WTC11 (cell line): ENCODE measurements at regions not wholly inside any gene's neighbourhood (a gene's known extent, or its start where the extent isn't known, plus 50 kb on each side); places are given as distances from the start of the nearest gene placed in this dataset.

ENCODE experiments used
- ATAC-seq: fragments of 200-7000 bp; cut with Tn5 transposase; 2 replicates; pipeline ENCODE4 v1.10.0; 2021; ENCODE audit warnings: mild to moderate bottlenecking, moderate library complexity
- CTCF ChIA-PET: fragments of 300-600 bp; sonication (Branson Sonifier 250); formaldehyde crosslinking; loops from one replicate; lab custom pipeline; 2021; ENCODE audit warnings: antibody characterized with exemption; lab: Charles Lee
- POLR2A ChIA-PET: fragments of 350-600 bp; sonication (Branson Sonifier 250); formaldehyde crosslinking; loops from one replicate; lab custom pipeline; 2021; ENCODE audit warnings: antibody characterized with exemption; lab: Charles Lee
- DNase-seq: peaks from one replicate; pipeline ENCODE4 v3.0.0; 2021; ENCODE audit warnings: low spot score
- H3K27ac Mint-ChIP-seq: 2 replicates; pipeline ENCODE4 v1.8.0; 2021; ENCODE audit warnings: mixed read lengths
- H3K27me3 Mint-ChIP-seq: 2 replicates; pipeline ENCODE4 v1.8.0; 2021; ENCODE audit warnings: low read depth, mild to moderate bottlenecking, moderate library complexity, mixed read lengths
- H3K36me3 Mint-ChIP-seq: 2 replicates; pipeline ENCODE4 v1.8.0; 2021; ENCODE audit warnings: mixed read lengths
- H3K4me1 Mint-ChIP-seq: 2 replicates; pipeline ENCODE4 v1.8.0; 2022; ENCODE audit warnings: mixed read lengths
- H3K4me3 Mint-ChIP-seq: 2 replicates; pipeline ENCODE4 v1.8.0; 2021; ENCODE audit warnings: mild to moderate bottlenecking, moderate library complexity, mixed read lengths
- H3K9me3 Mint-ChIP-seq: 2 replicates; pipeline ENCODE4 v1.8.0; 2021; ENCODE audit warnings: mixed read lengths
- CREB1 ChIP-seq: sonication (generic); formaldehyde crosslinking; IDR thresholded peaks from 2 replicates; pipeline ENCODE4 v1.8.0; 2023; ENCODE audit warnings: mild to moderate bottlenecking, missing genetic modification reagents
- CREM ChIP-seq: sonication (generic); formaldehyde crosslinking; IDR thresholded peaks from 2 replicates; pipeline ENCODE4 v1.8.1; 2022; ENCODE audit warnings: mild to moderate bottlenecking, missing genetic modification reagents, moderate library complexity
- FOXK1 ChIP-seq: sonication (generic); formaldehyde crosslinking; IDR thresholded peaks from 2 replicates; pipeline ENCODE4 v1.8.0; 2022; ENCODE audit warnings: mild to moderate bottlenecking, moderate library complexity, missing genetic modification reagents
- HMGA2 ChIP-seq: fragments of 250-450 bp; sonication (Bioruptor Pico); IDR thresholded peaks from 2 replicates; pipeline ENCODE4 v1.4.0; 2021; ENCODE audit warnings: mild to moderate bottlenecking, moderate library complexity
- KAT7 ChIP-seq: sonication (generic); formaldehyde crosslinking; IDR thresholded peaks from 2 replicates; pipeline ENCODE4 v1.8.1; 2023; ENCODE audit warnings: missing genetic modification reagents, mild to moderate bottlenecking, borderline replicate concordance
- NFYB ChIP-seq: sonication (generic); formaldehyde crosslinking; conservative IDR thresholded peaks from 2 replicates; pipeline ENCODE4 v1.8.0; 2022; ENCODE audit warnings: low read depth, missing genetic modification reagents
- RELA ChIP-seq: sonication (generic); formaldehyde crosslinking; IDR thresholded peaks from 2 replicates; pipeline ENCODE4 v1.8.1; 2022; ENCODE audit warnings: missing genetic modification reagents, mild to moderate bottlenecking, borderline replicate concordance
- TEAD1 ChIP-seq: sonication (generic); formaldehyde crosslinking; IDR thresholded peaks from 2 replicates; pipeline ENCODE4 v1.8.0; 2022; ENCODE audit warnings: mild to moderate bottlenecking, missing genetic modification reagents
- TP53 ChIP-seq: sonication (generic); formaldehyde crosslinking; IDR thresholded peaks from 2 replicates; pipeline ENCODE4 v1.8.1; 2023; ENCODE audit warnings: mild to moderate bottlenecking, missing genetic modification reagents
- ZNF263 ChIP-seq: sonication (generic); formaldehyde crosslinking; IDR thresholded peaks from 2 replicates; pipeline ENCODE4 v1.8.1; 2022; ENCODE audit warnings: low read depth, mild to moderate bottlenecking, moderate library complexity, missing genetic modification reagents
- ZNF317 ChIP-seq: sonication (generic); formaldehyde crosslinking; IDR thresholded peaks from 2 replicates; pipeline ENCODE4 v1.8.1; 2023; ENCODE audit warnings: low read depth, mild to moderate bottlenecking, moderate library complexity, missing genetic modification reagents, borderline replicate concordance
- TF ChIP-seq, protein P1 (sequence below): sonication (generic); formaldehyde crosslinking; IDR thresholded peaks from 2 replicates; pipeline ENCODE4 v1.8.0; 2023; ENCODE audit warnings: missing genetic modification reagents, mild to moderate bottlenecking, borderline replicate concordance
- TF ChIP-seq, protein P2 (sequence below): sonication (generic); formaldehyde crosslinking; IDR thresholded peaks from 2 replicates; pipeline ENCODE4 v1.8.1; 2022; ENCODE audit warnings: missing genetic modification reagents, borderline replicate concordance
- TF ChIP-seq, protein P3 (sequence below): sonication (generic); formaldehyde crosslinking; IDR thresholded peaks from 2 replicates; pipeline ENCODE4 v1.8.0; 2022; ENCODE audit warnings: mild to moderate bottlenecking, missing genetic modification reagents
- TF ChIP-seq, protein P4 (sequence below): fragments of 250-450 bp; sonication (Bioruptor Pico); IDR thresholded peaks from 2 replicates; pipeline ENCODE4 v1.8.0; 2021; ENCODE audit warnings: mild to moderate bottlenecking
- TF ChIP-seq, protein P5 (sequence below): sonication (generic); formaldehyde crosslinking; IDR thresholded peaks from 2 replicates; pipeline ENCODE4 v1.8.0; 2022; ENCODE audit warnings: mild to moderate bottlenecking, missing genetic modification reagents
- TF ChIP-seq, protein P6 (sequence below): sonication (generic); formaldehyde crosslinking; IDR thresholded peaks from 2 replicates; pipeline ENCODE4 v1.8.1; 2022; ENCODE audit warnings: low read depth, missing genetic modification reagents, borderline replicate concordance
- TF ChIP-seq, protein P7 (sequence below): fragments of 250-450 bp; sonication (Bioruptor Pico); IDR thresholded peaks from 2 replicates; pipeline ENCODE4 v1.9.0; 2021; ENCODE audit warnings: moderate library complexity, mild to moderate bottlenecking, inconsistent platforms, borderline replicate concordance

DNA sequence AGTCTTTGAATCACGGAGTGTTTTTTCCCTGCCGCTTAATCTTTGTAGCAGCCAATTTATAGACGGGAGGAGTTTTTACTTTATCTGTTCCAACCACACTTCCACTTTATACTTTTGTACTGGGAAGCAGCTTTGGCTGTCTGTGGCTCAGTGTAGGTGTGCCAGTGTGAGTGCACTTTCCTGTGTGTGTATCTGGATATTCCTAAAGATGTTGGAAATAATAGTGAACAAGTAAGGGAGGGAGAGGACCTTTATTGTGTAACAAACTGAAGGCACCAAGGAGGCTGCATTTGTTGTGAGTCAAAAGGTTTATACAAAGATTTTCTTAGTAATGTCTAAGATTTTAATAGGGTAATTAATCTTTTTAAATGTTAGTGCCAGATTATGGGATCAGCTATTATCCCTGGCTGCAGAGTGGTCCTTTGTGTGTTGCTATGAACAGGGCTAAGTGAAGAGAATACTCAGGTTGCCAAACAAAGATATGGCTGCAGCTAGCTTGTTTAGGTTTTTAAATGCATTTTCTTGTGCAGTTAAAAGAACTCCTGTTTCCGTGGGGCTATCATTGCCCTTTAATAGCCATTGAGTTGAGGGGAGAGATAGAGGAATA, 226.3 kb downstream of the RNF144B start:
- Mint-ChIP-seq H3K9me3 (peaks cover 46% of the 10 kb centered on the region), H3K27me3 (no peaks in the 10 kb centered on the region; the same call in 1 of the 2 replicates), H3K27ac (no peak overlapping the region), H3K4me3 (no peak overlapping the region), H3K4me1 (peaks cover 3% of the 10 kb centered on the region; the same call in 1 of the 2 replicates), H3K36me3 (peaks cover 17% of the 10 kb centered on the region)
- ChIA-PET CTCF (no interaction called here), POLR2A (no interaction called here)
- no peak for TF ChIP-seq RELA (CRISPR knock-in tag)
- TF ChIP-seq TP53: no peak
- TF ChIP-seq ZNF263 (CRISPR knock-in tag): no peak
- ATAC-seq: no peak
- DNase-seq: no peak

DNA sequence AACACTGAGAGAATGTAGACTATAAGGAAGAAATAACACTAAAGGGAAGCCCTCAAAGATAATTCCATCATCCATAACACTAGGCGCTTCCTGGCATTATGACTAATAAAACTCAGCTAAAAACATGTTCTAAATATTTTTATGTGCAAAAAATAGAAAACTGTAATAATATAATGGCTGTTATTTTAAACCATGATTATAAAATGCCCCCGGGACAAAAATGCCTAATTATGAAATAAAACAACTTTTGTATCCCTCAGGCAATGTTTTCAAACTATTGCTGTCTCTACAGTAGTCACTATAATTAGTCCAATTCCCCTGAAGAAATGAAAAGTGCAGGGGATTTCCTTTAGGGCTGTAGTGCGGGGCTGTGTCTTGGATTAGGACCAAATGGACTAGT, 242.4 kb downstream of the RNF144B start:
- TF ChIP-seq, protein P1, sequence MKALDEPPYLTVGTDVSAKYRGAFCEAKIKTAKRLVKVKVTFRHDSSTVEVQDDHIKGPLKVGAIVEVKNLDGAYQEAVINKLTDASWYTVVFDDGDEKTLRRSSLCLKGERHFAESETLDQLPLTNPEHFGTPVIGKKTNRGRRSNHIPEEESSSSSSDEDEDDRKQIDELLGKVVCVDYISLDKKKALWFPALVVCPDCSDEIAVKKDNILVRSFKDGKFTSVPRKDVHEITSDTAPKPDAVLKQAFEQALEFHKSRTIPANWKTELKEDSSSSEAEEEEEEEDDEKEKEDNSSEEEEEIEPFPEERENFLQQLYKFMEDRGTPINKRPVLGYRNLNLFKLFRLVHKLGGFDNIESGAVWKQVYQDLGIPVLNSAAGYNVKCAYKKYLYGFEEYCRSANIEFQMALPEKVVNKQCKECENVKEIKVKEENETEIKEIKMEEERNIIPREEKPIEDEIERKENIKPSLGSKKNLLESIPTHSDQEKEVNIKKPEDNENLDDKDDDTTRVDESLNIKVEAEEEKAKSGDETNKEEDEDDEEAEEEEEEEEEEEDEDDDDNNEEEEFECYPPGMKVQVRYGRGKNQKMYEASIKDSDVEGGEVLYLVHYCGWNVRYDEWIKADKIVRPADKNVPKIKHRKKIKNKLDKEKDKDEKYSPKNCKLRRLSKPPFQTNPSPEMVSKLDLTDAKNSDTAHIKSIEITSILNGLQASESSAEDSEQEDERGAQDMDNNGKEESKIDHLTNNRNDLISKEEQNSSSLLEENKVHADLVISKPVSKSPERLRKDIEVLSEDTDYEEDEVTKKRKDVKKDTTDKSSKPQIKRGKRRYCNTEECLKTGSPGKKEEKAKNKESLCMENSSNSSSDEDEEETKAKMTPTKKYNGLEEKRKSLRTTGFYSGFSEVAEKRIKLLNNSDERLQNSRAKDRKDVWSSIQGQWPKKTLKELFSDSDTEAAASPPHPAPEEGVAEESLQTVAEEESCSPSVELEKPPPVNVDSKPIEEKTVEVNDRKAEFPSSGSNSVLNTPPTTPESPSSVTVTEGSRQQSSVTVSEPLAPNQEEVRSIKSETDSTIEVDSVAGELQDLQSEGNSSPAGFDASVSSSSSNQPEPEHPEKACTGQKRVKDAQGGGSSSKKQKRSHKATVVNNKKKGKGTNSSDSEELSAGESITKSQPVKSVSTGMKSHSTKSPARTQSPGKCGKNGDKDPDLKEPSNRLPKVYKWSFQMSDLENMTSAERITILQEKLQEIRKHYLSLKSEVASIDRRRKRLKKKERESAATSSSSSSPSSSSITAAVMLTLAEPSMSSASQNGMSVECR (CRISPR knock-in tag): no peak
- TF ChIP-seq, protein P2, sequence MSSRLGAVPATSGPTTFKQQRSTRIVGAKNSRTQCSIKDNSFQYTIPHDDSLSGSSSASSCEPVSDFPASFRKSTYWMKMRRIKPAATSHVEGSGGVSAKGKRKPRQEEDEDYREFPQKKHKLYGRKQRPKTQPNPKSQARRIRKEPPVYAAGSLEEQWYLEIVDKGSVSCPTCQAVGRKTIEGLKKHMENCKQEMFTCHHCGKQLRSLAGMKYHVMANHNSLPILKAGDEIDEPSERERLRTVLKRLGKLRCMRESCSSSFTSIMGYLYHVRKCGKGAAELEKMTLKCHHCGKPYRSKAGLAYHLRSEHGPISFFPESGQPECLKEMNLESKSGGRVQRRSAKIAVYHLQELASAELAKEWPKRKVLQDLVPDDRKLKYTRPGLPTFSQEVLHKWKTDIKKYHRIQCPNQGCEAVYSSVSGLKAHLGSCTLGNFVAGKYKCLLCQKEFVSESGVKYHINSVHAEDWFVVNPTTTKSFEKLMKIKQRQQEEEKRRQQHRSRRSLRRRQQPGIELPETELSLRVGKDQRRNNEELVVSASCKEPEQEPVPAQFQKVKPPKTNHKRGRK: no peak
- TF ChIP-seq HMGA2 (no peak), KAT7 (CRISPR knock-in tag) (no peak), CREM (CRISPR knock-in tag) (no peak), FOXK1 (no peak), TEAD1 (no peak), CREB1 (CRISPR knock-in tag) (no peak), ZNF317 (CRISPR knock-in tag) (no peak), NFYB (CRISPR knock-in tag) (no peak)
- TF ChIP-seq, protein P3, sequence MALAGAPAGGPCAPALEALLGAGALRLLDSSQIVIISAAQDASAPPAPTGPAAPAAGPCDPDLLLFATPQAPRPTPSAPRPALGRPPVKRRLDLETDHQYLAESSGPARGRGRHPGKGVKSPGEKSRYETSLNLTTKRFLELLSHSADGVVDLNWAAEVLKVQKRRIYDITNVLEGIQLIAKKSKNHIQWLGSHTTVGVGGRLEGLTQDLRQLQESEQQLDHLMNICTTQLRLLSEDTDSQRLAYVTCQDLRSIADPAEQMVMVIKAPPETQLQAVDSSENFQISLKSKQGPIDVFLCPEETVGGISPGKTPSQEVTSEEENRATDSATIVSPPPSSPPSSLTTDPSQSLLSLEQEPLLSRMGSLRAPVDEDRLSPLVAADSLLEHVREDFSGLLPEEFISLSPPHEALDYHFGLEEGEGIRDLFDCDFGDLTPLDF (CRISPR knock-in tag): no peak
- TF ChIP-seq, protein P4, sequence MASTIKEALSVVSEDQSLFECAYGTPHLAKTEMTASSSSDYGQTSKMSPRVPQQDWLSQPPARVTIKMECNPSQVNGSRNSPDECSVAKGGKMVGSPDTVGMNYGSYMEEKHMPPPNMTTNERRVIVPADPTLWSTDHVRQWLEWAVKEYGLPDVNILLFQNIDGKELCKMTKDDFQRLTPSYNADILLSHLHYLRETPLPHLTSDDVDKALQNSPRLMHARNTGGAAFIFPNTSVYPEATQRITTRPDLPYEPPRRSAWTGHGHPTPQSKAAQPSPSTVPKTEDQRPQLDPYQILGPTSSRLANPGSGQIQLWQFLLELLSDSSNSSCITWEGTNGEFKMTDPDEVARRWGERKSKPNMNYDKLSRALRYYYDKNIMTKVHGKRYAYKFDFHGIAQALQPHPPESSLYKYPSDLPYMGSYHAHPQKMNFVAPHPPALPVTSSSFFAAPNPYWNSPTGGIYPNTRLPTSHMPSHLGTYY (CRISPR knock-in tag): no peak
- TF ChIP-seq, protein P5, sequence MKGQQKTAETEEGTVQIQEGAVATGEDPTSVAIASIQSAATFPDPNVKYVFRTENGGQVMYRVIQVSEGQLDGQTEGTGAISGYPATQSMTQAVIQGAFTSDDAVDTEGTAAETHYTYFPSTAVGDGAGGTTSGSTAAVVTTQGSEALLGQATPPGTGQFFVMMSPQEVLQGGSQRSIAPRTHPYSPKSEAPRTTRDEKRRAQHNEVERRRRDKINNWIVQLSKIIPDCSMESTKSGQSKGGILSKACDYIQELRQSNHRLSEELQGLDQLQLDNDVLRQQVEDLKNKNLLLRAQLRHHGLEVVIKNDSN (CRISPR knock-in tag): no peak
- TF ChIP-seq, protein P6, sequence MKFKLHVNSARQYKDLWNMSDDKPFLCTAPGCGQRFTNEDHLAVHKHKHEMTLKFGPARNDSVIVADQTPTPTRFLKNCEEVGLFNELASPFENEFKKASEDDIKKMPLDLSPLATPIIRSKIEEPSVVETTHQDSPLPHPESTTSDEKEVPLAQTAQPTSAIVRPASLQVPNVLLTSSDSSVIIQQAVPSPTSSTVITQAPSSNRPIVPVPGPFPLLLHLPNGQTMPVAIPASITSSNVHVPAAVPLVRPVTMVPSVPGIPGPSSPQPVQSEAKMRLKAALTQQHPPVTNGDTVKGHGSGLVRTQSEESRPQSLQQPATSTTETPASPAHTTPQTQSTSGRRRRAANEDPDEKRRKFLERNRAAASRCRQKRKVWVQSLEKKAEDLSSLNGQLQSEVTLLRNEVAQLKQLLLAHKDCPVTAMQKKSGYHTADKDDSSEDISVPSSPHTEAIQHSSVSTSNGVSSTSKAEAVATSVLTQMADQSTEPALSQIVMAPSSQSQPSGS (CRISPR knock-in tag): no peak
- TF ChIP-seq, protein P7, sequence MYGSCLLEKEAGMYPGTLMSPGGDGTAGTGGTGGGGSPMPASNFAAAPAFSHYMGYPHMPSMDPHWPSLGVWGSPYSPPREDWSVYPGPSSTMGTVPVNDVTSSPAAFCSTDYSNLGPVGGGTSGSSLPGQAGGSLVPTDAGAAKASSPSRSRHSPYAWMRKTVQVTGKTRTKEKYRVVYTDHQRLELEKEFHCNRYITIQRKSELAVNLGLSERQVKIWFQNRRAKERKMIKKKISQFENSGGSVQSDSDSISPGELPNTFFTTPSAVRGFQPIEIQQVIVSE: no peak

More for the DNA sequence above, 242.4 kb downstream of the RNF144B start:
- H3K9me3 Mint-ChIP-seq: peaks cover 9% of the 10 kb centered on the region
- POLR2A ChIA-PET: no interaction called here
- CTCF ChIA-PET: interaction anchor here (1.5 kb wide), 1 partner anchor 368 kb away, joined by 3 read pairs; no protein-coding TSS in a partner anchor
- H3K27me3 Mint-ChIP-seq: no peaks in the 10 kb centered on the region
- H3K4me1 Mint-ChIP-seq: peaks cover 4% of the 10 kb centered on the region
- H3K27ac Mint-ChIP-seq: no peak overlapping the region
- no peaks in the 10 kb centered on the region for H3K36me3 Mint-ChIP-seq
- DNase-seq (no peak), ATAC-seq (no peak)
- H3K4me3 Mint-ChIP-seq: no peak overlapping the region
